ENCODE measurements at regions not wholly inside any gene's neighbourhood (a gene's known extent, or its start where the extent isn't known, plus 50 kb on each side); places are given as distances from the start of the nearest gene placed in this dataset.

DNA sequence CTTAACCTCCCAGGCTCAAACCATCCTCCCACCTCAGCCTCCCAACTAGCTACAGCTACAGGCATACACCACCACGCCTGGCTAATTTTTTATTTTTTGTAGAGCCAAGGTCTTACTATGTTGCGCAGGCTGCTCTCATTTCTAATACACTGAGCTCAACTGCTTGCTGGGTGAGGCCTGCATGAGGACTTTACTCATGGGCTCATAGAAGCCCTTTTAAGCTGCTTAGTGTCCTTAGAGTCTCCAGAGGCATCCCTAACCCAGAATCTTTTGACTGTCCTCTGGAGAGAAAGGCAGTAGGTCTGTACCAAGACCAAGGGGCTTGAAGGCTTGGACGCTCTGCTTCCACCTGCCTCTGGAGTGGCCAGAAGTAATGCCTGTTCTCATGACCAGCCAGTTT is 141.6 kb downstream of the TM9SF2 start:
- Histone ChIP-seq H3T11ph (ENCODE audit: low read length) (no peak overlapping the region), H3K4me1 (ENCODE audit: insufficient read depth, low read length) (no peaks in the 10 kb centered on the region; the same call in none of the 2 replicates), H2BK12ac (ENCODE audit: insufficient read length, low read depth, low read length) (no peak overlapping the region), H3K4me2 (ENCODE audit: insufficient read depth, insufficient read length, low read length) (no peak overlapping the region), H4K20me1 (ENCODE audit: control insufficient read depth, insufficient read depth, insufficient read length) (no peaks in the 10 kb centered on the region), H3K23ac (ENCODE audit: insufficient read length, low read depth, low read length) (no peak overlapping the region), H2AK5ac (ENCODE audit: insufficient read length, low read length) (no peak overlapping the region), H3K79me1 (ENCODE audit: insufficient read depth, low read depth, low read length, poor library complexity, severe bottlenecking) (no peaks in the 10 kb centered on the region), H3K27me3 (ENCODE audit: insufficient read depth, low read length) (no peaks in the 10 kb centered on the region), H2BK15ac (ENCODE audit: low read depth, low read length) (no peak overlapping the region), H2BK20ac (ENCODE audit: low read depth, low read length, poor library complexity, severe bottlenecking) (no peak overlapping the region), H2AFZ (ENCODE audit: low read length) (no peak overlapping the region), H3K27ac (ENCODE audit: insufficient read length, low read depth, low read length) (no peak overlapping the region), H4K91ac (ENCODE audit: insufficient read length, low read depth, low read length) (no peak overlapping the region), H2BK5ac (ENCODE audit: insufficient read length, low read length) (no peak overlapping the region), H3K14ac (ENCODE audit: insufficient read depth, low read length) (no peak overlapping the region), H3K9ac (ENCODE audit: extremely low read depth, insufficient read length, low read length) (no peak overlapping the region), H4K5ac (ENCODE audit: insufficient read length, low read depth, low read length) (no peak overlapping the region), H3K9me3 (ENCODE audit: control insufficient read depth, low read depth, low read length) (no peaks in the 10 kb centered on the region), H2BK120ac (ENCODE audit: low read depth, low read length, poor library complexity, severe bottlenecking) (no peak overlapping the region), H3K56ac (ENCODE audit: insufficient read length, low read depth, low read length) (no peak overlapping the region), H3K23me2 (ENCODE audit: insufficient read length, low read depth, low read length, poor library complexity, severe bottlenecking) (no peaks in the 10 kb centered on the region), H3K4ac (ENCODE audit: low read depth, low read length) (no peak overlapping the region), H4K8ac (replicated peaks; ENCODE audit: insufficient read length, low read depth, low read length) (no peak overlapping the region), H3K18ac (ENCODE audit: insufficient read length, low read depth, low read length) (no peak overlapping the region), H3K79me2 (ENCODE audit: insufficient read depth, low read length) (no peaks in the 10 kb centered on the region)
- TF ChIP-seq, protein P1, sequence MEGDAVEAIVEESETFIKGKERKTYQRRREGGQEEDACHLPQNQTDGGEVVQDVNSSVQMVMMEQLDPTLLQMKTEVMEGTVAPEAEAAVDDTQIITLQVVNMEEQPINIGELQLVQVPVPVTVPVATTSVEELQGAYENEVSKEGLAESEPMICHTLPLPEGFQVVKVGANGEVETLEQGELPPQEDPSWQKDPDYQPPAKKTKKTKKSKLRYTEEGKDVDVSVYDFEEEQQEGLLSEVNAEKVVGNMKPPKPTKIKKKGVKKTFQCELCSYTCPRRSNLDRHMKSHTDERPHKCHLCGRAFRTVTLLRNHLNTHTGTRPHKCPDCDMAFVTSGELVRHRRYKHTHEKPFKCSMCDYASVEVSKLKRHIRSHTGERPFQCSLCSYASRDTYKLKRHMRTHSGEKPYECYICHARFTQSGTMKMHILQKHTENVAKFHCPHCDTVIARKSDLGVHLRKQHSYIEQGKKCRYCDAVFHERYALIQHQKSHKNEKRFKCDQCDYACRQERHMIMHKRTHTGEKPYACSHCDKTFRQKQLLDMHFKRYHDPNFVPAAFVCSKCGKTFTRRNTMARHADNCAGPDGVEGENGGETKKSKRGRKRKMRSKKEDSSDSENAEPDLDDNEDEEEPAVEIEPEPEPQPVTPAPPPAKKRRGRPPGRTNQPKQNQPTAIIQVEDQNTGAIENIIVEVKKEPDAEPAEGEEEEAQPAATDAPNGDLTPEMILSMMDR (conservative IDR thresholded peaks at IDR 0.05), result no peak
- H3K4me1 Mint-ChIP-seq, result peaks cover 4 to 8% of the 10 kb centered on the region in 2 experiments; a peak in 3 of 4 replicates
- WGBS (ENCODE audit: extremely low coverage, insufficient read length, low lambda C conversion rate), result no CpG with 5 or more reads among the region's 3 CpGs
- no peak for DNase-seq
- H3K27ac Mint-ChIP-seq, result peak overlapping the region in 1 of 3 experiments; percentile 51; a peak in 2 of 7 replicates
- no peak overlapping the region; a peak in 2 of 5 replicates for H3K4me3 Mint-ChIP-seq
- H3K27me3 Mint-ChIP-seq (ENCODE audit: low read depth), result no peaks in the 10 kb centered on the region
- no peaks in the 10 kb centered on the region for H3K9me3 Mint-ChIP-seq
- no peaks in the 10 kb centered on the region for H3K36me3 Mint-ChIP-seq (ENCODE audit: insufficient read depth in 1 of 3, low read depth in 3 of 3)

Data from H9 (cell line).